ENCODE measurements at regions not wholly inside any gene's neighbourhood (a gene's known extent, or its start where the extent isn't known, plus 50 kb on each side); places are given as distances from the start of the nearest gene placed in this dataset.

GRCh38 chr5:77946381-77947040, 170.4 kb upstream of the TBCA start:
- TF ChIP-seq CTCF (IDR thresholded peaks at IDR 0.05) (no peak), POLR2A (IDR thresholded peaks at IDR 0.05) (no peak), POLR2AphosphoS5 (IDR thresholded peaks at IDR 0.05) (no peak), EP300 (IDR thresholded peaks at IDR 0.05) (no peak)
